ENCODE measurements at regions not wholly inside any gene's neighbourhood (a gene's known extent, or its start where the extent isn't known, plus 50 kb on each side); places are given as distances from the start of the nearest gene placed in this dataset.
A peak's percentile ranks its signal among the peaks of the same experiment; 100 is the strongest.

GRCh38 chr5:42950456-42951292 is 89.4 kb downstream of the ANXA2R start:
- TF ChIP-seq CTCF (IDR thresholded peaks at IDR 0.05), result no peak
- intact Hi-C loops (cut with DNase I), result no loop called here
- H3K4me1 ChIP-seq, result peaks cover 10% of the 10 kb centered on the region
- peak overlapping the region; percentile 71 to 86 for H3K9ac ChIP-seq (ENCODE audit: low read depth in 2 of 2, low read length in 2 of 2)
- H3K27me3 ChIP-seq, result peaks cover 24% of the 10 kb centered on the region
- peak; percentile 83 for DNase-seq
- H3K9me3 ChIP-seq, result no peaks in the 10 kb centered on the region
- no peaks in the 10 kb centered on the region for H3K36me3 ChIP-seq
- peak overlapping the region; percentile 82 for H3K27ac ChIP-seq
- H3K4me3 ChIP-seq, result peak overlapping the region; percentile 47

- DNase-seq, result no peak
- peak overlapping the region in 1 of 2 donors; percentile 71 for H3K9ac ChIP-seq (ENCODE audit: low read depth in 2 of 2, low read length in 2 of 2)
- H3K27me3 ChIP-seq, result peaks cover 24% of the 10 kb centered on the region
- intact Hi-C loops (cut with DNase I), result no loop called here
- peak overlapping the region; percentile 14 for H3K4me3 ChIP-seq
- H3K4me1 ChIP-seq, result peaks cover 10% of the 10 kb centered on the region
- H3K36me3 ChIP-seq, result no peaks in the 10 kb centered on the region
- no peak for TF ChIP-seq CTCF (IDR thresholded peaks at IDR 0.05)
- H3K27ac ChIP-seq, result peak overlapping the region; percentile 82
- no peaks in the 10 kb centered on the region for H3K9me3 ChIP-seq
Observed at GRCh38 chr5:42950116-42950455, 90.0 kb downstream of the ANXA2R start.

GRCh38 chr5:42949348-42950115 is 90.6 kb downstream of the ANXA2R start:
- peak; percentile 38 for TF ChIP-seq CTCF (IDR thresholded peaks at IDR 0.05)
- Histone ChIP-seq H3K4me3 (peak overlapping the region; percentile 14), H3K9me3 (no peaks in the 10 kb centered on the region), H3K9ac (ENCODE audit: low read depth in 2 of 2, low read length in 2 of 2) (peak overlapping the region; percentile 4 to 38), H3K4me1 (peaks cover 10% of the 10 kb centered on the region), H3K27ac (peak overlapping the region; percentile 82), H3K27me3 (peaks cover 20% of the 10 kb centered on the region), H3K36me3 (no peaks in the 10 kb centered on the region)
- DNase-seq, result peak; percentile 64
- intact Hi-C loops (cut with DNase I), result loop anchor here (2.0 kb wide), 1 partner anchor 45 kb away; no protein-coding TSS in a partner anchor

- DNase-seq, result no peak
- peak overlapping the region; percentile 14 for H3K4me3 ChIP-seq
- peaks cover 20% of the 10 kb centered on the region for H3K27me3 ChIP-seq
- H3K36me3 ChIP-seq, result no peaks in the 10 kb centered on the region
- peaks cover 10% of the 10 kb centered on the region for H3K4me1 ChIP-seq
- H3K9me3 ChIP-seq, result no peaks in the 10 kb centered on the region
- intact Hi-C loops (cut with DNase I), result loop anchor here (2.0 kb wide), 1 partner anchor 46 kb away; no protein-coding TSS in a partner anchor
- peak overlapping the region in 1 of 2 donors; percentile 4 for H3K9ac ChIP-seq (ENCODE audit: low read depth in 2 of 2, low read length in 2 of 2)
- H3K27ac ChIP-seq, result peak overlapping the region; percentile 82
- no peak for TF ChIP-seq CTCF (IDR thresholded peaks at IDR 0.05)
Observed at GRCh38 chr5:42948961-42949347, 91.2 kb downstream of the ANXA2R start.

- intact Hi-C loops (cut with DNase I), result no loop called here
- Histone ChIP-seq H3K27me3 (peaks cover 6% of the 10 kb centered on the region), H3K4me3 (no peak overlapping the region), H3K27ac (no peak overlapping the region), H3K9me3 (no peaks in the 10 kb centered on the region), H3K9ac (ENCODE audit: low read depth in 2 of 2, low read length in 2 of 2) (no peak overlapping the region), H3K36me3 (no peaks in the 10 kb centered on the region), H3K4me1 (peaks cover 10% of the 10 kb centered on the region)
- TF ChIP-seq CTCF (IDR thresholded peaks at IDR 0.05), result no peak
- DNase-seq, result no peak
Observed at GRCh38 chr5:42944989-42945388, 95.1 kb downstream of the ANXA2R start.
